Activated naive CD4-positive, alpha-beta T cell treated with anti-CD3 and anti-CD28 coated beads for 36 hours (primary cell): ENCODE measurements at regions not wholly inside any gene's neighbourhood (a gene's known extent, or its start where the extent isn't known, plus 50 kb on each side); places are given as distances from the start of the nearest gene placed in this dataset.
"Not testable (repeated sequence)": the region's sequence is repeated elsewhere in the genome, so short reads cannot be mapped to it uniquely, and the experiment has no call there.

ENCODE experiments used
- CTCF ChIA-PET: fragments of 350-600 bp; sonication (Branson Sonifier 250); formaldehyde crosslinking; loops from one replicate; lab custom pipeline; 2021; ENCODE audit warnings: antibody characterized with exemption; lab: Charles Lee
- DNase-seq: peaks from one replicate; pipeline ENCODE4 v3.0.0-alpha.2; 2020
- H3K27ac Mint-ChIP-seq: one replicate; pipeline ENCODE4 v1.8.0; 2021; ENCODE audit warnings: mild to moderate bottlenecking, mixed read lengths
- H3K27me3 Mint-ChIP-seq: one replicate; pipeline ENCODE4 v1.8.0; 2021; ENCODE audit warnings: low read depth, mixed read lengths
- H3K36me3 Mint-ChIP-seq: one replicate; pipeline ENCODE4 v1.8.0; 2021; ENCODE audit warnings: low read depth, mixed read lengths
- H3K4me1 Mint-ChIP-seq: one replicate; pipeline ENCODE4 v1.8.0; 2021; ENCODE audit warnings: low read depth, mixed read lengths
- H3K4me3 Mint-ChIP-seq: one replicate; pipeline ENCODE4 v1.8.0; 2021; ENCODE audit warnings: mild to moderate bottlenecking, moderate library complexity, mixed read lengths
- H3K9me3 Mint-ChIP-seq: one replicate; pipeline ENCODE4 v1.8.0; 2021; ENCODE audit warnings: mixed read lengths
- intact Hi-C: fragments of 100-400 bp; cut with micrococcal nuclease; formaldehyde crosslinking; loops from one replicate; pipeline ENCODE4 v1.15.1; 2023

GRCh38 chr16:88248761-88249160 lies 134.0 kb upstream of the ZNF469 start:
- H3K4me1 Mint-ChIP-seq, H3K36me3 Mint-ChIP-seq, intact Hi-C loops, DNase-seq, H3K27ac Mint-ChIP-seq, CTCF ChIA-PET, H3K9me3 Mint-ChIP-seq, H3K4me3 Mint-ChIP-seq, H3K27me3 Mint-ChIP-seq: not testable (repeated sequence)

- DNase-seq, intact Hi-C loops, CTCF ChIA-PET, H3K36me3 Mint-ChIP-seq, H3K9me3 Mint-ChIP-seq, H3K27me3 Mint-ChIP-seq, H3K4me1 Mint-ChIP-seq, H3K4me3 Mint-ChIP-seq, H3K27ac Mint-ChIP-seq: not testable (repeated sequence)
Measured at GRCh38 chr16:88250381-88250780, 132.4 kb upstream of the ZNF469 start.

- H3K9me3 Mint-ChIP-seq, H3K27me3 Mint-ChIP-seq, H3K4me1 Mint-ChIP-seq, CTCF ChIA-PET, DNase-seq, intact Hi-C loops, H3K36me3 Mint-ChIP-seq, H3K4me3 Mint-ChIP-seq: not testable (repeated sequence)
- H3K27ac Mint-ChIP-seq, result peak overlapping the region; percentile 15
Measured at GRCh38 chr16:88252057-88252794, 130.5 kb upstream of the ZNF469 start.

GRCh38 chr16:88258141-88258540 lies 124.6 kb upstream of the ZNF469 start:
- H3K9me3 Mint-ChIP-seq, intact Hi-C loops, H3K27ac Mint-ChIP-seq, DNase-seq, H3K36me3 Mint-ChIP-seq, CTCF ChIA-PET, H3K4me1 Mint-ChIP-seq, H3K4me3 Mint-ChIP-seq: not testable (repeated sequence)
- H3K27me3 Mint-ChIP-seq, result peaks cover 30% of the 10 kb centered on the region

GRCh38 chr16:88258764-88259525 lies 123.8 kb upstream of the ZNF469 start:
- H3K27ac Mint-ChIP-seq, H3K36me3 Mint-ChIP-seq, H3K9me3 Mint-ChIP-seq, H3K4me1 Mint-ChIP-seq, intact Hi-C loops, H3K4me3 Mint-ChIP-seq, DNase-seq: not testable (repeated sequence)
- CTCF ChIA-PET, result interaction anchor here (0.7 kb wide), 1 partner anchor 128 kb away, joined by 5 read pairs; no protein-coding TSS in a partner anchor
- H3K27me3 Mint-ChIP-seq, result peaks cover 34% of the 10 kb centered on the region

GRCh38 chr16:88259538-88259937 lies 123.2 kb upstream of the ZNF469 start:
- H3K4me3 Mint-ChIP-seq, DNase-seq, H3K27ac Mint-ChIP-seq, intact Hi-C loops, H3K36me3 Mint-ChIP-seq, H3K9me3 Mint-ChIP-seq, H3K4me1 Mint-ChIP-seq: not testable (repeated sequence)
- peaks cover 34% of the 10 kb centered on the region for H3K27me3 Mint-ChIP-seq
- CTCF ChIA-PET, result interaction anchor here (0.7 kb wide), 1 partner anchor 127 kb away, joined by 5 read pairs; no protein-coding TSS in a partner anchor

GRCh38 chr16:88260146-88260545 lies 122.6 kb upstream of the ZNF469 start:
- H3K4me3 Mint-ChIP-seq, CTCF ChIA-PET, H3K27ac Mint-ChIP-seq, H3K36me3 Mint-ChIP-seq, H3K9me3 Mint-ChIP-seq, intact Hi-C loops, H3K4me1 Mint-ChIP-seq, DNase-seq: not testable (repeated sequence)
- peaks cover 34% of the 10 kb centered on the region for H3K27me3 Mint-ChIP-seq

GRCh38 chr16:88260881-88261665 lies 121.7 kb upstream of the ZNF469 start:
- peaks cover 31% of the 10 kb centered on the region for H3K27me3 Mint-ChIP-seq
- H3K36me3 Mint-ChIP-seq, H3K4me3 Mint-ChIP-seq, intact Hi-C loops, H3K27ac Mint-ChIP-seq, CTCF ChIA-PET, H3K9me3 Mint-ChIP-seq, DNase-seq, H3K4me1 Mint-ChIP-seq: not testable (repeated sequence)

- H3K27ac Mint-ChIP-seq, intact Hi-C loops, H3K9me3 Mint-ChIP-seq, H3K4me3 Mint-ChIP-seq, DNase-seq, H3K36me3 Mint-ChIP-seq, CTCF ChIA-PET, H3K4me1 Mint-ChIP-seq: not testable (repeated sequence)
- peaks cover 31% of the 10 kb centered on the region for H3K27me3 Mint-ChIP-seq
Measured at GRCh38 chr16:88261814-88262605, 120.7 kb upstream of the ZNF469 start.

GRCh38 chr16:88262858-88263563 lies 119.7 kb upstream of the ZNF469 start:
- DNase-seq, H3K4me3 Mint-ChIP-seq, H3K9me3 Mint-ChIP-seq, H3K4me1 Mint-ChIP-seq, H3K27ac Mint-ChIP-seq, intact Hi-C loops, H3K36me3 Mint-ChIP-seq, CTCF ChIA-PET: not testable (repeated sequence)
- H3K27me3 Mint-ChIP-seq, result peaks cover 24% of the 10 kb centered on the region

- H3K9me3 Mint-ChIP-seq, H3K27ac Mint-ChIP-seq, intact Hi-C loops, H3K36me3 Mint-ChIP-seq, H3K4me1 Mint-ChIP-seq, H3K4me3 Mint-ChIP-seq, CTCF ChIA-PET, DNase-seq: not testable (repeated sequence)
- H3K27me3 Mint-ChIP-seq, result peaks cover 19% of the 10 kb centered on the region
Measured at GRCh38 chr16:88263681-88264287, 119.0 kb upstream of the ZNF469 start.
